Gastrocnemius medialis (tissue), 4 donors: ENCODE measurements at regions not wholly inside any gene's neighbourhood (a gene's known extent, or its start where the extent isn't known, plus 50 kb on each side); places are given as distances from the start of the nearest gene placed in this dataset.

Experiments used
- CTCF ChIP-seq, 5 experiments: fragments of 450-650 bp in 3 of 5; fragments of 200-600 bp in 2 of 5; sonication (generic) in 2 of 5; IDR thresholded peaks in 4 of 5; conservative IDR thresholded peaks in 1 of 5; 1 replicate in 4 of 5; 2 replicates in 1 of 5; pipeline ENCODE4 v1.5.1; 2016 to 2019; ENCODE audit warnings: antibody characterized with exemption in 5 of 5, mild to moderate bottlenecking in 3 of 5, moderate library complexity in 3 of 5
- POLR2A ChIP-seq, 2 donors: fragments of 450-650 bp; IDR thresholded peaks; one replicate each; pipeline ENCODE4 v1.6.1; 2017; ENCODE audit warnings: antibody characterized with exemption in 2 of 2, mild to moderate bottlenecking in 2 of 2, moderate library complexity in 2 of 2

GRCh38 chr11:10935015-10935559 lies 77.2 kb upstream of the ZBED5 start:
- TF ChIP-seq POLR2A (IDR thresholded peaks at IDR 0.05) (no peak), CTCF (IDR thresholded peaks at IDR 0.05 in 4 of 5, conservative IDR thresholded peaks at IDR 0.05 in 1 of 5) (no peak)
